Pulmonary artery endothelial cell (primary cell): ENCODE measurements at regions not wholly inside any gene's neighbourhood (a gene's known extent, or its start where the extent isn't known, plus 50 kb on each side); places are given as distances from the start of the nearest gene placed in this dataset.

Experiments used
- DNase-seq: peaks from one replicate; pipeline ENCODE4 v3.0.0-alpha.2; 2011; ENCODE audit warnings: low read depth, low spot score

GRCh38 chr12:124397807-124398577, 103.1 kb downstream of the RFLNA start:
- DNase-seq: no peak

DNA sequence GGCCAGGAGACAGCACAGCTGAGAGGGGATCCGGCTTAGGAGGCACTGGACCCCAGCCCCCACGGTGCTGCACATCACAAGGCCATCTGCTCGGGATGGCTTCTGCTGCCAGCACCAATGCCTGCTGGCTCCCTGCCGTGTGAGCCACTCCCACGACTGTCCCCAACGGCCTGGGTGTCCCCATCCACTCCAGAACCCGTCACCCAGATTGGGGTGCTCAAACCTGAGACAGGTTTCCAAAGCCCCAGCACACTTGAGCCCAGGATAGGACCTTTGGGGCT, 102.4 kb downstream of the RFLNA start:
- DNase-seq: no peak

GRCh38 chr12:124396544-124397398, 101.9 kb downstream of the RFLNA start:
- DNase-seq: no peak

DNA sequence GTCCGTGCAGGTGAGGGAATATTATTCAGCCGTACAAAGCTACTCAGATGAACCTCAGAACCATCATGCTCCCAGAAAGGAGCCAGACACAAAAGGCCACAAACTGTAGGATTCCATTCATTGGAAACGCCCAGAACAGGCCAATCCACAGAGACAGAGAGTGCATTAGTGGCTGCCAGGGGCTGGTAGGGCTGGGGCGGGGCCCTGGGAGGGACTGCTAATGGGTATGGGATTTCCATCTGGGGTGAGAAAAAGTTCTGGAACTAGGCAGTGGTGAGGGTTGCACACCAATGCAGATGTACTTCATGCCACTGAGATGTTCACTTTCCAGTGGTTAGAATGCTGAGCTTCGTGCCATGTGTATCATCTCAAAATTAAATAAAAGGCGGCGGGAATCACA, 101.1 kb downstream of the RFLNA start:
- no peak for DNase-seq

- DNase-seq: no peak
Observed at GRCh38 chr12:124395284-124395752, 100.4 kb downstream of the RFLNA start.

GRCh38 chr12:124394462-124395128, 99.7 kb downstream of the RFLNA start:
- no peak for DNase-seq

- DNase-seq: no peak
Observed at GRCh38 chr12:124393831-124394230, 98.9 kb downstream of the RFLNA start.

GRCh38 chr12:124393414-124393790, 98.5 kb downstream of the RFLNA start:
- DNase-seq: no peak

DNA sequence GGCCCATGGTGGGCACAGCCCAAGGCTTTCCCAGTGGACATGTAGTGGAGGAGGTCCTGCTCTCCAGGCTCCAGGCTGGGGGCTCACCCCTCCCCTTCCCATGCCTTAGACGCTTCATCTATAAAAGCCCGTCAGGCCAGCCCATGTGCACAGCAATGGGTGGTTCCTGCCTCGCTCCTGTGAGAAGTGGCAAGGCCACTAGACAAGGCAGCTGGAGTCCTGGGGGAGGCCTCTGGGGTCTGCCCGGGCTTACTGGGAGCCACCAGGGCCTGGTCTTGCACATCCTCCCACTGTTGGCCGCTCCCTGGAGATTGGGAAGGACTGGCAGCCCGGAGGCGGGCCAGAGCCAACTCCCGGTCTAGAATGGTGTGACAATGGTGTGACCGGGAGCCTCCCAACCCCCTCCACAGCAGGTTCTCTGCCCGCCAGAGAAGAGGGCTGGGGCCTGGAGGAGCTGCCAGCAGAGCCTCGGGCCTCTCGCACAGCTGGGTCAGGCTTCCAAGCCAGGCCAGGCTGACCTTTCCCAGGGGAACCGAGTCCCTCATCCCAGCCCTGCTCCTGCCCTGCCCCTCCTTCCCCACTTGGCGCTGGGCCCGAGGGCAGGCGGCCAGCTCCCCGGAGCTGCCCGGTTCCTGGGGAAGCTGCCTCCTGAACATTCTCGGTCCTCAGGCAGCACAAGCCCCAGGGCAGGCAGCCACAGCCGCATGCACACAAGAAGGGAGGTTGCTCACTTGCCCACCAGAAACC, 97.9 kb downstream of the RFLNA start:
- no peak for DNase-seq

DNA sequence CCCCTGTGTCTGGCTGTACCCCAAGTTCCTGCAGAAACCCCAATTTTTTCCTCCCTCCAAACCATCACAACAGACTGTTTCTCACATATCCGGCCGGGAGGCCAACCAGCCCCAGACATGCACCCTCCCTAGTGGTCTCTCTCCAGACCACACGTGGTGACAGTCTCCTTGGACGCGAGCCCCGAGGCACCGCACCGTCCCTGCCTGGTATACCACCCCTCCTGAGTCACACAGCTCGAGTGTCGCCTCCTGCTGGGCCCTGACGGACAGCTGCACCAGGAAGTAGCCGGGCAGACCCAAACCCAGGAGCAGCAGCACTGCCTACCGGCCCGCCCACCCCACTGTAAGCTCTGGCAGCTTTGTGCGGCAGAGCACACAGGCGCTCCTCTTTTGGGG, 97.4 kb downstream of the RFLNA start:
- DNase-seq: no peak

DNA sequence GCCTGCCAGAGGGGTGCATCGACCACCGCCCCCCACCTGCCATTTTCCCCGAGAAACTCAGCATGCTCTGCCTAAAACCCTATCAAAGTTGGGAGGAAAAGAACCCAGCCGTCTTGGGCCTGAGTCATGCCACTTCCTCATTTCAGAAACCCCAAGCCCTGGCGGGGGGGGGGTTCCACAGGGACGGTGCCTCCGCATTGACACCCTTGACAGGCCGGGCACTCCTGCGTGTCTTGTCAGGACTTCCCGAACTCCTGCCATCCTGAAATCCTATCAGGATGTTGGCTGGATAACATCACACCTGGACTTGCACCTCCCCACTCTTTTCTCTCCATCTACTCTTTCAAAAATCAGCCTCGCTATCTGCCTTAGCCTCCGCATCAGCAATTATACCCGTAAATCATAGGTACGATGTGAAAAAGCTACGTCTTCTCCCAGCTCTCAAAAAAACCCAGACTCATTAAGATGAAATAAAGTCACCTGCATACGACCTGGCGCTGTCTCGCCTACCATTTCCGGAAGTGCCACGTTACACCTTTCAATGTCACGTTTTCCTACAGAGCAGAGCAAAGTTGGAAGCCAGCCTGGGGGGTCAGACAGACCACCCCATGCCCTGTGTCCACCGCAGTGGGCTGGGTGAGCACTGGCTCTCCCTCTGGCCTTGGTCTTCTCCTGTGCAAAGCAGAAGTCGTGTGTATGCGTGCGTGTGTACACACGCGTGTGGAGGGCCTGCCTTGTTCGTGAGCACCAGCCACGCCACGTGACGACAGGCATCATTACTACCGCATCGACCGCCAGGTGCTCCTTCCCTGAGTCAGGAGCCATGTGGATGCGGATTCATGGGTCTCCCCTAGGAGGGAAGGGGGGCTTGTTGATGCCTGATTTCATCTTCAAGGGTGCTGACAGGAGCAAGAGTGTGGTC, 96.7 kb downstream of the RFLNA start:
- no peak for DNase-seq

- no peak for DNase-seq
Observed at GRCh38 chr12:124390442-124391097, 95.7 kb downstream of the RFLNA start.

DNA sequence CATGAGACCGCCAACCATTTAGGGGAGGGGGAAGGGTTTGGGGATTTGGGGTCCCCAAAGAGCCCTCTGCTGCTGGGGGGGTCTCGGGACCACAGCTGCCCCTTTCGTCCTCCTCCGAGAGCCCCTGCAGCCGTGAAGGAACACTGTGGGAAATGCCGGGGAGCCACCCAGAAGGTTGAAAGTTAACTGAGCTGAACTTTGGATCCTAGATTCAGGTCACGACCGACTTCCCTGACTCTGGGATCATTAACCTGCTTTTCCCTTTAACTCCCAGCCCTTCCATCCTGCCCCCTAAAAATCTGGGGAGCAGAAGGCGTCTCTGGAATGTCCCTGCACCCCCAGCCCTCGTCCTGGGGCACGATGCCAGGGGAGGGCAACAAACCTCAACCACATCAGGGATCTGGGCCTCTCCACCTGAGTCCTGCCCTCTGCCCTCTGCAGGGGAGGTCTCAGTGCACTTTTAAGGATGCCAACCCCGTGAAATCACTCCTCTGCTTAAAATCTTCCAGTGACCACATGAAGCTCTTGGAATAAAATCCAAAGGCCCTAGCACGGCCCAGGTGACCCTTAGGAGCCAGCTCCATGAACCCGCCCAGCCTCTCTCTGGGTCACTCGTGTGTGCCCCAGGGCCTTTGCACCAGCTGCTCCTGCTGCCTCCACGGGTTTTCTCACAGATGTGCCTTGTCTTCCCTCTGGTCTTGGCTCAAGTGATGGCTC, 95.0 kb downstream of the RFLNA start:
- DNase-seq: no peak

GRCh38 chr12:124389138-124389724, 94.3 kb downstream of the RFLNA start:
- no peak for DNase-seq

- peak; percentile 69 for DNase-seq
Observed at GRCh38 chr12:124388679-124389137, 93.8 kb downstream of the RFLNA start.

- DNase-seq: no peak
Observed at GRCh38 chr12:124388038-124388671, 93.3 kb downstream of the RFLNA start.

GRCh38 chr12:124387528-124387911, 92.6 kb downstream of the RFLNA start:
- DNase-seq: no peak
